ENCODE measurements at regions not wholly inside any gene's neighbourhood (a gene's known extent, or its start where the extent isn't known, plus 50 kb on each side); places are given as distances from the start of the nearest gene placed in this dataset.
"Not testable (repeated sequence)": the region's sequence is repeated elsewhere in the genome, so short reads cannot be mapped to it uniquely, and the experiment has no call there.

GRCh38 chr2:176872406-176872805 is 340.2 kb upstream of the HNRNPA3 start:
- Mint-ChIP-seq H3K27me3 (no peaks in the 10 kb centered on the region), H3K9me3 (peaks cover 26% of the 10 kb centered on the region), H3K36me3 (ENCODE audit: low read depth) (no peaks in the 10 kb centered on the region), H3K27ac (no peak overlapping the region), H3K4me3 (no peak overlapping the region), H3K4me1 (ENCODE audit: low read depth) (peaks cover 3% of the 10 kb centered on the region)
- DNase-seq = no peak

GRCh38 chr2:176873403-176873802 is 339.2 kb upstream of the HNRNPA3 start:
- Mint-ChIP-seq H3K27ac (no peak overlapping the region), H3K4me1 (ENCODE audit: low read depth) (peaks cover 3% of the 10 kb centered on the region), H3K36me3 (ENCODE audit: low read depth) (no peaks in the 10 kb centered on the region), H3K27me3 (no peaks in the 10 kb centered on the region), H3K4me3 (no peak overlapping the region), H3K9me3 (peaks cover 26% of the 10 kb centered on the region)
- no peak for DNase-seq

DNA sequence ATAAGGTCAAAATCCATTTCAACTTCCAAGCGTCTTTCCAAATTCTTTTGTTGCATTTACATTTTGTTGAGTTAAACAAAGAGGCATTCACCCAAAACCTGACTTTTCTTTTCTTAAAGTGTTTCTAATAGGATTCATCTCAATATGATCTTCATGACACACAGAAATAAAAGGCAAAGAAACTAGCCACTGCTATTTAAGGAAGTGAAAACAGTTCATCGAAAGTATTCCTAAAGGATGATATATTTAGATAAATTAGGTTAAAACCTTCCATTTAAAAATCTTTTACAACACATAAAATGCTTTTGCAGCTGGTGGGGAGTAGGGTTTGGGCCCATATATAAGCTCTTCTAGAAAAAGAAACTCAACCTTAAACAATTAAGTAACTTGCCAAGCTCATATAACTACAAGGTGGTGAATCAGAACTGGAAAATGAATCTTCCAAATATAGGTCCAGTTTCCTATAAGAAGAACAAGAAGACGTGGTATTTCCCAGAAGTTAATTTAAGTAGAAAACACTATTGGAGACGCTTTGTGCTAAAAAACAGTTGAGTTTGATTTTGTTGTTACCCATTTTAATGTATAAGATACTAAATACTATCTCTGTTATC is 336.0 kb upstream of the HNRNPA3 start:
- H3K27me3 Mint-ChIP-seq = no peaks in the 10 kb centered on the region
- H3K27ac Mint-ChIP-seq = no peak overlapping the region
- no peak for DNase-seq
- no peaks in the 10 kb centered on the region for H3K36me3 Mint-ChIP-seq (ENCODE audit: low read depth)
- no peak overlapping the region for H3K4me3 Mint-ChIP-seq
- peaks cover 15% of the 10 kb centered on the region for H3K9me3 Mint-ChIP-seq
- H3K4me1 Mint-ChIP-seq (ENCODE audit: low read depth) = peaks cover 3% of the 10 kb centered on the region

- Mint-ChIP-seq H3K4me3 (no peak overlapping the region), H3K4me1 (ENCODE audit: low read depth) (peaks cover 3% of the 10 kb centered on the region), H3K27ac (no peak overlapping the region), H3K36me3 (ENCODE audit: low read depth) (no peaks in the 10 kb centered on the region), H3K9me3 (peaks cover 4% of the 10 kb centered on the region), H3K27me3 (no peaks in the 10 kb centered on the region)
- no peak for DNase-seq
These were observed 333.1 kb upstream of the HNRNPA3 start for GRCh38 chr2:176879426-176879995.

- H3K27me3 Mint-ChIP-seq; H3K4me1 Mint-ChIP-seq (ENCODE audit: low read depth); H3K9me3 Mint-ChIP-seq; H3K27ac Mint-ChIP-seq; H3K36me3 Mint-ChIP-seq (ENCODE audit: low read depth); DNase-seq; H3K4me3 Mint-ChIP-seq: not testable (repeated sequence)
These were observed 330.5 kb upstream of the HNRNPA3 start for GRCh38 chr2:176882045-176882444.

DNA sequence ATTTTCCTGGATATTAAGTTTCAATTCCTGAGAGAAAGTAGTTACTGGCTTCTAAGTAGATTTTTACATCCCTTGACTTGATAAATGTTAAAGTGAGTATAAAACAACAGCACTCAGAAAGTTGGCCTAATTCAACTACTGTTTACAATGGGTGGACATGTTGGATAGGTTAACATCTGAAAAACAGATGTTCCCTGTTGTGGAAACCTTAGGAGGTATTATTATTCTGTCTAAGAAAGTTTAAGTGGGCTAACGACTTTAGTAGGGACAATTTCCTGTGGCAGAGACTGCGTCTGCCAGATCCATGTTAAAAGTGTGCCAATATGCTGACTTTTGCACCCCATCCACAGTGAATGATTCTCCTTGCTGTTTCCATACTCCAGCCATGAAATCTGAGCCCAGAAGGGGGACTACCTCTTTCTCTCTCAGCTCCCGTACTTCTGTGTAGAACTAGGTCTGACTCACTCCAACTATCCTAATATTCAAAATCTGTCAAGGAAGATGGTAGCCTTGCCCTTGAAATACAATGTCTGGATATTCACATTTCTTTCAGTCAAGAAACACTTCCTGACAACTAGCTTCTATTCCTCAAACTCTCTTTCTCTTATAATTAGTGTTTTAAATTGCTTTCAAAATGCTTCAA is 327.5 kb upstream of the HNRNPA3 start:
- Mint-ChIP-seq H3K4me1 (ENCODE audit: low read depth) (no peaks in the 10 kb centered on the region), H3K27ac (no peak overlapping the region), H3K4me3 (no peak overlapping the region), H3K36me3 (ENCODE audit: low read depth) (no peaks in the 10 kb centered on the region), H3K27me3 (no peaks in the 10 kb centered on the region), H3K9me3 (no peaks in the 10 kb centered on the region)
- no peak for DNase-seq

- no peaks in the 10 kb centered on the region for H3K36me3 Mint-ChIP-seq (ENCODE audit: low read depth)
- no peak overlapping the region for H3K4me3 Mint-ChIP-seq
- H3K27me3 Mint-ChIP-seq = no peaks in the 10 kb centered on the region
- H3K4me1 Mint-ChIP-seq (ENCODE audit: low read depth) = no peaks in the 10 kb centered on the region
- no peak overlapping the region for H3K27ac Mint-ChIP-seq
- no peak for DNase-seq
- H3K9me3 Mint-ChIP-seq = no peaks in the 10 kb centered on the region
These were observed 326.9 kb upstream of the HNRNPA3 start for GRCh38 chr2:176885661-176886060.

GRCh38 chr2:176891105-176891504 is 321.5 kb upstream of the HNRNPA3 start:
- H3K27ac Mint-ChIP-seq = no peak overlapping the region
- no peak overlapping the region for H3K4me3 Mint-ChIP-seq
- H3K9me3 Mint-ChIP-seq = no peaks in the 10 kb centered on the region
- no peaks in the 10 kb centered on the region for H3K4me1 Mint-ChIP-seq (ENCODE audit: low read depth)
- no peak for DNase-seq
- H3K27me3 Mint-ChIP-seq = no peaks in the 10 kb centered on the region
- H3K36me3 Mint-ChIP-seq (ENCODE audit: low read depth) = no peaks in the 10 kb centered on the region

- no peaks in the 10 kb centered on the region for H3K36me3 Mint-ChIP-seq (ENCODE audit: low read depth)
- no peaks in the 10 kb centered on the region for H3K27me3 Mint-ChIP-seq
- no peaks in the 10 kb centered on the region for H3K4me1 Mint-ChIP-seq (ENCODE audit: low read depth)
- no peak overlapping the region for H3K27ac Mint-ChIP-seq
- H3K9me3 Mint-ChIP-seq = no peaks in the 10 kb centered on the region
- DNase-seq = no peak
- no peak overlapping the region for H3K4me3 Mint-ChIP-seq
These were observed 320.7 kb upstream of the HNRNPA3 start for GRCh38 chr2:176891857-176892256.

GRCh38 chr2:176892676-176893226 is 319.8 kb upstream of the HNRNPA3 start:
- H3K9me3 Mint-ChIP-seq = no peaks in the 10 kb centered on the region
- H3K27ac Mint-ChIP-seq = no peak overlapping the region
- no peak overlapping the region for H3K4me3 Mint-ChIP-seq
- no peaks in the 10 kb centered on the region for H3K27me3 Mint-ChIP-seq
- no peaks in the 10 kb centered on the region for H3K36me3 Mint-ChIP-seq (ENCODE audit: low read depth)
- DNase-seq = no peak
- H3K4me1 Mint-ChIP-seq (ENCODE audit: low read depth) = no peaks in the 10 kb centered on the region

- Mint-ChIP-seq H3K27me3 (no peaks in the 10 kb centered on the region), H3K4me3 (no peak overlapping the region), H3K4me1 (ENCODE audit: low read depth) (no peaks in the 10 kb centered on the region), H3K27ac (no peak overlapping the region), H3K9me3 (no peaks in the 10 kb centered on the region), H3K36me3 (ENCODE audit: low read depth) (no peaks in the 10 kb centered on the region)
- DNase-seq = no peak
These were observed 317.4 kb upstream of the HNRNPA3 start for GRCh38 chr2:176895158-176895557.

DNA sequence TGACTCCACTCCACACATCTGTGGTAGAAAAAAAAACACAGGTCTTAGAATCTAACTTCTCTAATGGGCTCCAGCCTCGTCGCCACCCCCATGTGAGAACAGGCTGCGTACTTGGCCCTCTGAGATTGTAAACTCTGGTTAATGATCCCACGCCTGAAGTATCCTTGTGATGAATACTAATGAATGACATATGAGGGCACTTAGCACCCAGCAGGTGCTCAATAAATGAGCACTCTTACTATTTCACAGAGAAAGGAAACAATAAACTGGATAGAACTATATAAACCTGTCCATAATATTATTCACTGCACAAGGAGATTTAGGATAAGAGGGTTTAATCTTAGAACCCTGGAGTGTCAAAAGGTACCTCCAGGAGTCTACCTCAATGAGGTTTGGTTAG is 310.1 kb upstream of the HNRNPA3 start:
- DNase-seq = no peak
- no peaks in the 10 kb centered on the region for H3K9me3 Mint-ChIP-seq
- H3K27me3 Mint-ChIP-seq = no peaks in the 10 kb centered on the region
- H3K4me1 Mint-ChIP-seq (ENCODE audit: low read depth) = no peaks in the 10 kb centered on the region
- no peak overlapping the region for H3K4me3 Mint-ChIP-seq
- no peak overlapping the region for H3K27ac Mint-ChIP-seq
- no peaks in the 10 kb centered on the region for H3K36me3 Mint-ChIP-seq (ENCODE audit: low read depth)

- H3K4me1 Mint-ChIP-seq (ENCODE audit: low read depth); H3K27me3 Mint-ChIP-seq; H3K9me3 Mint-ChIP-seq; H3K4me3 Mint-ChIP-seq; H3K27ac Mint-ChIP-seq; DNase-seq; H3K36me3 Mint-ChIP-seq (ENCODE audit: low read depth): not testable (repeated sequence)
These were observed 308.5 kb upstream of the HNRNPA3 start for GRCh38 chr2:176904053-176904452.

GRCh38 chr2:176907341-176907740 is 305.3 kb upstream of the HNRNPA3 start:
- H3K27me3 Mint-ChIP-seq = no peaks in the 10 kb centered on the region
- no peak overlapping the region for H3K27ac Mint-ChIP-seq
- no peaks in the 10 kb centered on the region for H3K9me3 Mint-ChIP-seq
- no peak overlapping the region for H3K4me3 Mint-ChIP-seq
- no peaks in the 10 kb centered on the region for H3K36me3 Mint-ChIP-seq (ENCODE audit: low read depth)
- DNase-seq = no peak
- H3K4me1 Mint-ChIP-seq (ENCODE audit: low read depth) = peaks cover 8% of the 10 kb centered on the region

- Mint-ChIP-seq H3K4me1 (ENCODE audit: low read depth) (peaks cover 8% of the 10 kb centered on the region), H3K36me3 (ENCODE audit: low read depth) (no peaks in the 10 kb centered on the region), H3K27ac (no peak overlapping the region), H3K9me3 (no peaks in the 10 kb centered on the region), H3K27me3 (no peaks in the 10 kb centered on the region), H3K4me3 (no peak overlapping the region)
- no peak for DNase-seq
These were observed 301.8 kb upstream of the HNRNPA3 start for GRCh38 chr2:176910828-176911227.
